ENCODE measurements at regions not wholly inside any gene's neighbourhood (a gene's known extent, or its start where the extent isn't known, plus 50 kb on each side); places are given as distances from the start of the nearest gene placed in this dataset.

DNA sequence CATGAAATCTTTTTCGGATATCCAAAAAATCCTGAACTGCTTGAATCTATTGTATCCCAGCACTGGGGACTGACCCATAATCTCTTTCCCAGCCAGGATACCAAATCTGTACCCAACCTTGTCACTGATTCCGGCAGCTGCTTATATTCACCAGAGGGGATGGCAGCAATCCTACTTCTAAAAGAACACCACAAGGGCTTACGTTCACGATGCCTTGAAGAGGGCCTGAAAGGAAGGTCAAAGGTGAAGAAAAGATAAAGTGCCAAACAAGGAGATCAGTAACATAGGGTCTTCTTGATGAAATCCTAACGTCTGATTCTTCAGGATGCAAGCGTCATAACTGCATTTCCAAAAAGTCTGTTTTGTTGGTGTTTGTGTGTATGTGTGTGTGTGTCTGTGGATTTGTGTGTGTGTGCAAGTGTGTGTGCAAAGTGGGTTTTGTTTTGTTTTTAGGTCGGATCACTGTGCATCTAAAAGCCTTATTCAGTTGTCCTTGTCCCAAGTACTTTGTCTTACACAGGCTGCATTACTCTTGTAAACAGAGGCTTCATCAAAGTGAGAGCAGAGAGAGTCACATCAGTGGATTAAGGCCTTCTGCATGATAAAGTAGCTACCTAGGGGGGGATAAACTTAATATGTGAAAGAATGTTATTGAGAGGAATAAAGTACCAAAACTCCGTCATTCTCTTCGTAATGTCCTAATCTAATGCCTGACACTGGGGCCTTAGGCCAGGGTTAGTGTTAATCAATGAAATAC, 179.3 kb downstream of the BARHL2 start:
- TF ChIP-seq, protein P1, sequence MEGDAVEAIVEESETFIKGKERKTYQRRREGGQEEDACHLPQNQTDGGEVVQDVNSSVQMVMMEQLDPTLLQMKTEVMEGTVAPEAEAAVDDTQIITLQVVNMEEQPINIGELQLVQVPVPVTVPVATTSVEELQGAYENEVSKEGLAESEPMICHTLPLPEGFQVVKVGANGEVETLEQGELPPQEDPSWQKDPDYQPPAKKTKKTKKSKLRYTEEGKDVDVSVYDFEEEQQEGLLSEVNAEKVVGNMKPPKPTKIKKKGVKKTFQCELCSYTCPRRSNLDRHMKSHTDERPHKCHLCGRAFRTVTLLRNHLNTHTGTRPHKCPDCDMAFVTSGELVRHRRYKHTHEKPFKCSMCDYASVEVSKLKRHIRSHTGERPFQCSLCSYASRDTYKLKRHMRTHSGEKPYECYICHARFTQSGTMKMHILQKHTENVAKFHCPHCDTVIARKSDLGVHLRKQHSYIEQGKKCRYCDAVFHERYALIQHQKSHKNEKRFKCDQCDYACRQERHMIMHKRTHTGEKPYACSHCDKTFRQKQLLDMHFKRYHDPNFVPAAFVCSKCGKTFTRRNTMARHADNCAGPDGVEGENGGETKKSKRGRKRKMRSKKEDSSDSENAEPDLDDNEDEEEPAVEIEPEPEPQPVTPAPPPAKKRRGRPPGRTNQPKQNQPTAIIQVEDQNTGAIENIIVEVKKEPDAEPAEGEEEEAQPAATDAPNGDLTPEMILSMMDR (IDR thresholded peaks at IDR 0.05; ENCODE audit: extremely low read depth in 1 of 2, insufficient read depth in 1 of 2, low read depth in 1 of 2, low read length in 2 of 2), result no peak
- TF ChIP-seq POLR2A (IDR thresholded peaks at IDR 0.05; ENCODE audit: low read depth, low read length) (no peak), POLR2AphosphoS5 (IDR thresholded peaks at IDR 0.05; ENCODE audit: insufficient read depth, low read depth, low read length) (no peak), GATA2 (IDR thresholded peaks at IDR 0.05; ENCODE audit: insufficient read depth, insufficient read length, low read depth, low read length) (no peak), EZH2 (IDR thresholded peaks at IDR 0.05; ENCODE audit: borderline replicate concordance, low read depth, low read length, severe bottlenecking) (no peak)
- TF ChIP-seq, protein P2, sequence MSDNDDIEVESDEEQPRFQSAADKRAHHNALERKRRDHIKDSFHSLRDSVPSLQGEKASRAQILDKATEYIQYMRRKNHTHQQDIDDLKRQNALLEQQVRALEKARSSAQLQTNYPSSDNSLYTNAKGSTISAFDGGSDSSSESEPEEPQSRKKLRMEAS (IDR thresholded peaks at IDR 0.05; ENCODE audit: insufficient read depth, insufficient read length), result no peak

All from endothelial cell of umbilical vein (primary cell).